HAP-1 (cell line): ENCODE measurements at regions not wholly inside any gene's neighbourhood (a gene's known extent, or its start where the extent isn't known, plus 50 kb on each side); places are given as distances from the start of the nearest gene placed in this dataset.

ENCODE experiments used
- DNase-seq, 2 experiments: peaks; one replicate each; pipeline ENCODE4 v3.0.0-alpha.2; 2016 to 2020; ENCODE audit warnings: low spot score in 2 of 2
- H3K27me3 ChIP-seq: fragments of 250-450 bp; sonication (Bioruptor Pico); 2 replicates; pipeline ENCODE4 v1.5.1; 2020; ENCODE audit warnings: low read depth, mild to moderate bottlenecking, moderate library complexity
- H3K36me3 ChIP-seq: fragments of 250-450 bp; sonication (Bioruptor Pico); replicated peaks from 2 replicates; pipeline ENCODE4 v1.5.1; 2020; ENCODE audit warnings: mild to moderate bottlenecking
- H3K4me1 ChIP-seq: fragments of 250-450 bp; sonication (Bioruptor Pico); 2 replicates; pipeline ENCODE4 v1.5.1; 2020; ENCODE audit warnings: mild to moderate bottlenecking
- H3K4me3 ChIP-seq: fragments of 250-450 bp; sonication (Bioruptor Pico); 2 replicates; pipeline ENCODE4 v1.5.1; 2020; ENCODE audit warnings: mild to moderate bottlenecking, moderate library complexity
- H3K9me3 ChIP-seq: fragments of 250-450 bp; sonication (Bioruptor Pico); 2 replicates; pipeline ENCODE4 v1.5.1; 2020; ENCODE audit warnings: mild to moderate bottlenecking, moderate library complexity
- in situ Hi-C: fragments of 300-500 bp; cut with MboI; formaldehyde crosslinking; loops from 3 replicates; pipeline ENCODE4 v1.14.3; 2020; ENCODE audit warnings: low sequenced_read_pairs, inconsistent platforms, mixed read lengths

- Histone ChIP-seq H3K9me3 (no peaks in the 10 kb centered on the region), H3K4me1 (no peaks in the 10 kb centered on the region), H3K36me3 (no peaks in the 10 kb centered on the region), H3K4me3 (no peak overlapping the region), H3K27me3 (no peaks in the 10 kb centered on the region; the same call in 1 of the 2 replicates)
- in situ Hi-C loops: no loop called here
- no peak for DNase-seq
Measured at GRCh38 chr12:97005174-97005573, 98.1 kb downstream of the NEDD1 start.

GRCh38 chr12:97005646-97006045, 98.6 kb downstream of the NEDD1 start:
- in situ Hi-C loops: no loop called here
- Histone ChIP-seq H3K36me3 (no peaks in the 10 kb centered on the region), H3K9me3 (no peaks in the 10 kb centered on the region), H3K4me3 (no peak overlapping the region), H3K4me1 (no peaks in the 10 kb centered on the region), H3K27me3 (no peaks in the 10 kb centered on the region; the same call in 1 of the 2 replicates)
- no peak for DNase-seq

- DNase-seq: no peak
- no peaks in the 10 kb centered on the region for H3K9me3 ChIP-seq
- no peaks in the 10 kb centered on the region for H3K27me3 ChIP-seq
- no peak overlapping the region for H3K4me3 ChIP-seq
- in situ Hi-C loops: no loop called here
- H3K4me1 ChIP-seq: no peaks in the 10 kb centered on the region
- no peaks in the 10 kb centered on the region for H3K36me3 ChIP-seq
Measured at GRCh38 chr12:97006585-97006984, 99.5 kb downstream of the NEDD1 start.

GRCh38 chr12:97016163-97016562, 109.1 kb downstream of the NEDD1 start:
- no peak overlapping the region for H3K4me3 ChIP-seq
- in situ Hi-C loops: no loop called here
- H3K9me3 ChIP-seq: no peaks in the 10 kb centered on the region
- no peak for DNase-seq
- no peaks in the 10 kb centered on the region for H3K27me3 ChIP-seq
- H3K36me3 ChIP-seq: no peaks in the 10 kb centered on the region
- H3K4me1 ChIP-seq: no peaks in the 10 kb centered on the region

- H3K9me3 ChIP-seq: no peaks in the 10 kb centered on the region
- H3K4me1 ChIP-seq: no peaks in the 10 kb centered on the region
- DNase-seq: no peak
- in situ Hi-C loops: no loop called here
- no peaks in the 10 kb centered on the region; the same call in 1 of the 2 replicates for H3K27me3 ChIP-seq
- no peak overlapping the region for H3K4me3 ChIP-seq
- H3K36me3 ChIP-seq: no peaks in the 10 kb centered on the region
Measured at GRCh38 chr12:97017213-97017612, 110.2 kb downstream of the NEDD1 start.

- H3K4me1 ChIP-seq: peaks cover 10% of the 10 kb centered on the region; the same call in 1 of the 2 replicates
- no peaks in the 10 kb centered on the region for H3K36me3 ChIP-seq
- H3K9me3 ChIP-seq: no peaks in the 10 kb centered on the region
- no peaks in the 10 kb centered on the region; the same call in 1 of the 2 replicates for H3K27me3 ChIP-seq
- no peak overlapping the region for H3K4me3 ChIP-seq
- no peak for DNase-seq
- in situ Hi-C loops: no loop called here
Measured at GRCh38 chr12:97022536-97023230, 115.6 kb downstream of the NEDD1 start.

GRCh38 chr12:97024393-97024792, 117.3 kb downstream of the NEDD1 start:
- Histone ChIP-seq H3K9me3 (no peaks in the 10 kb centered on the region), H3K4me1 (peaks cover 10% of the 10 kb centered on the region; the same call in 1 of the 2 replicates), H3K27me3 (no peaks in the 10 kb centered on the region; the same call in 1 of the 2 replicates), H3K36me3 (no peaks in the 10 kb centered on the region), H3K4me3 (no peak overlapping the region)
- no peak for DNase-seq
- in situ Hi-C loops: no loop called here

GRCh38 chr12:97026901-97027300, 119.8 kb downstream of the NEDD1 start:
- H3K4me3 ChIP-seq: no peak overlapping the region
- in situ Hi-C loops: no loop called here
- DNase-seq: no peak
- no peaks in the 10 kb centered on the region for H3K36me3 ChIP-seq
- H3K27me3 ChIP-seq: no peaks in the 10 kb centered on the region; the same call in 1 of the 2 replicates
- H3K9me3 ChIP-seq: no peaks in the 10 kb centered on the region
- peaks cover 10% of the 10 kb centered on the region; the same call in 1 of the 2 replicates for H3K4me1 ChIP-seq

GRCh38 chr12:97027482-97027881, 120.4 kb downstream of the NEDD1 start:
- no peak overlapping the region for H3K4me3 ChIP-seq
- DNase-seq: no peak
- H3K9me3 ChIP-seq: no peaks in the 10 kb centered on the region
- peaks cover 10% of the 10 kb centered on the region; the same call in 1 of the 2 replicates for H3K4me1 ChIP-seq
- H3K27me3 ChIP-seq: no peaks in the 10 kb centered on the region
- in situ Hi-C loops: no loop called here
- H3K36me3 ChIP-seq: no peaks in the 10 kb centered on the region

- Histone ChIP-seq H3K36me3 (no peaks in the 10 kb centered on the region), H3K9me3 (no peaks in the 10 kb centered on the region; the same call in 1 of the 2 replicates), H3K4me1 (peaks cover 2% of the 10 kb centered on the region; the same call in 1 of the 2 replicates), H3K27me3 (no peaks in the 10 kb centered on the region), H3K4me3 (no peak overlapping the region)
- in situ Hi-C loops: no loop called here
- DNase-seq: no peak
Measured at GRCh38 chr12:97038131-97038530, 131.1 kb downstream of the NEDD1 start.

- DNase-seq: no peak
- in situ Hi-C loops: no loop called here
- Histone ChIP-seq H3K9me3 (no peaks in the 10 kb centered on the region; the same call in 1 of the 2 replicates), H3K36me3 (no peaks in the 10 kb centered on the region), H3K4me3 (no peak overlapping the region), H3K4me1 (peaks cover 2% of the 10 kb centered on the region; the same call in 1 of the 2 replicates), H3K27me3 (no peaks in the 10 kb centered on the region)
Measured at GRCh38 chr12:97038834-97039233, 131.8 kb downstream of the NEDD1 start.

- H3K4me1 ChIP-seq: peaks cover 3% of the 10 kb centered on the region; the same call in 1 of the 2 replicates
- no peaks in the 10 kb centered on the region for H3K27me3 ChIP-seq
- in situ Hi-C loops: no loop called here
- no peak overlapping the region for H3K4me3 ChIP-seq
- no peaks in the 10 kb centered on the region for H3K36me3 ChIP-seq
- no peak for DNase-seq
- no peaks in the 10 kb centered on the region for H3K9me3 ChIP-seq
Measured at GRCh38 chr12:97046901-97047300, 139.8 kb downstream of the NEDD1 start.

- no peak for DNase-seq
- in situ Hi-C loops: no loop called here
- Histone ChIP-seq H3K9me3 (no peaks in the 10 kb centered on the region), H3K27me3 (no peaks in the 10 kb centered on the region), H3K4me3 (no peak overlapping the region), H3K36me3 (no peaks in the 10 kb centered on the region), H3K4me1 (peaks cover 3% of the 10 kb centered on the region; the same call in 1 of the 2 replicates)
Measured at GRCh38 chr12:97047361-97047760, 140.3 kb downstream of the NEDD1 start.

GRCh38 chr12:97048421-97049035, 141.5 kb downstream of the NEDD1 start:
- no peaks in the 10 kb centered on the region for H3K36me3 ChIP-seq
- no peak for DNase-seq
- no peaks in the 10 kb centered on the region for H3K9me3 ChIP-seq
- H3K27me3 ChIP-seq: no peaks in the 10 kb centered on the region
- no peak overlapping the region for H3K4me3 ChIP-seq
- H3K4me1 ChIP-seq: peaks cover 3% of the 10 kb centered on the region; the same call in 1 of the 2 replicates
- in situ Hi-C loops: no loop called here
